OCI-LY1 (cell line): ENCODE measurements at regions not wholly inside any gene's neighbourhood (a gene's known extent, or its start where the extent isn't known, plus 50 kb on each side); places are given as distances from the start of the nearest gene placed in this dataset.

ENCODE experiments used
- H2AFZ ChIP-seq: fragments of 200-600 bp; sonication (generic), shearing (Covaris generic); 2 replicates; pipeline ENCODE4 v1.6.0; 2014; ENCODE audit warnings: antibody characterized with exemption, mild to moderate bottlenecking, low read length
- H3F3A ChIP-seq: fragments of 200-600 bp; sonication (generic), shearing (Covaris generic); 2 replicates; pipeline ENCODE4 v1.6.0; 2014; ENCODE audit warnings: mild to moderate bottlenecking, antibody characterized with exemption, low read length, moderate library complexity; ENCODE audit not compliant: insufficient read depth
- H3K27ac ChIP-seq: fragments of 200-600 bp; sonication (generic); 2 replicates; pipeline ENCODE4 v1.5.1; 2014; ENCODE audit warnings: low read length, mixed run types, mild to moderate bottlenecking, low read depth; ENCODE audit not compliant: poor library complexity, severe bottlenecking
- H3K27me3 ChIP-seq: fragments of 200-600 bp; sonication (generic); 2 replicates; pipeline ENCODE4 v1.6.0; 2014; ENCODE audit warnings: antibody characterized with exemption, mild to moderate bottlenecking, low read length, moderate library complexity; ENCODE audit not compliant: insufficient read depth
- H3K36me3 ChIP-seq: fragments of 200-600 bp; sonication (generic); 2 replicates; pipeline ENCODE4 v1.6.1; 2014; ENCODE audit warnings: mild to moderate bottlenecking, antibody characterized with exemption, low read length, moderate library complexity, mixed read lengths; ENCODE audit not compliant: insufficient read depth
- H3K4me1 ChIP-seq: fragments of 200-600 bp; sonication (generic); 2 replicates; pipeline ENCODE4 v1.5.1; 2014; ENCODE audit warnings: mild to moderate bottlenecking, low read length, moderate library complexity; ENCODE audit not compliant: insufficient read depth, severe bottlenecking
- H3K4me2 ChIP-seq: fragments of 200-600 bp; sonication (generic), shearing (Covaris generic); 2 replicates; pipeline ENCODE4 v1.6.1; 2014; ENCODE audit warnings: low read length
- H3K4me3 ChIP-seq: fragments of 200-600 bp; sonication (generic); 2 replicates; pipeline ENCODE4 v1.5.1; 2014; ENCODE audit warnings: low read length, low read depth, mild to moderate bottlenecking, mixed read lengths; ENCODE audit not compliant: poor library complexity, severe bottlenecking
- H3K79me2 ChIP-seq: fragments of 200-600 bp; shearing (Covaris generic); 2 replicates; pipeline ENCODE4 v1.6.1; 2016; ENCODE audit warnings: mixed run types, low read length, mixed read lengths; ENCODE audit not compliant: insufficient read depth
- H3K9ac ChIP-seq: fragments of 200-600 bp; sonication (generic), shearing (Covaris generic); 2 replicates; pipeline ENCODE4 v1.6.1; 2014; ENCODE audit warnings: mild to moderate bottlenecking, low read length, mixed read lengths
- H3K9me2 ChIP-seq: fragments of 200-600 bp; sonication (generic), shearing (Covaris generic); 2 replicates; pipeline ENCODE4 v1.6.1; 2014; ENCODE audit warnings: low read depth, mild to moderate bottlenecking, low read length, mixed read lengths
- H3K9me3 ChIP-seq: fragments of 200-600 bp; shearing (Covaris generic); 2 replicates; pipeline ENCODE4 v1.6.1; 2014; ENCODE audit warnings: low read length, mixed read lengths
- H4K20me1 ChIP-seq: fragments of 200-600 bp; sonication (generic), shearing (Covaris generic); 2 replicates; pipeline ENCODE4 v1.6.0; 2016; ENCODE audit warnings: mild to moderate bottlenecking, low read length; ENCODE audit not compliant: insufficient read depth
- CTCF ChIP-seq: fragments of 200-600 bp; sonication (generic), shearing (Covaris generic); IDR thresholded peaks from 2 replicates; pipeline ENCODE4 v1.5.1; 2017; ENCODE audit warnings: mild to moderate bottlenecking, antibody characterized with exemption, low read length, moderate library complexity, mixed read lengths
- EZH2 ChIP-seq: fragments of 200-600 bp; sonication (generic), shearing (Covaris generic); IDR thresholded peaks from 2 replicates; pipeline ENCODE4 v1.8.0; 2017; ENCODE audit warnings: borderline replicate concordance, mixed run types, mild to moderate bottlenecking, antibody characterized with exemption, low read length, moderate library complexity, mixed read lengths

- TF ChIP-seq EZH2, result no peak
- TF ChIP-seq CTCF, result no peak
- H3K36me3 ChIP-seq, result no peaks in the 10 kb centered on the region
These were observed 369.8 kb upstream of the PDE4D start for GRCh38 chr5:60263346-60263745.

GRCh38 chr5:60262576-60263295 lies 369.2 kb upstream of the PDE4D start:
- H2AFZ ChIP-seq, result no peak overlapping the region

More at GRCh38 chr5:60263346-60263745, 369.8 kb upstream of the PDE4D start:
- no peak overlapping the region for H2AFZ ChIP-seq
- no peak overlapping the region for H3K4me2 ChIP-seq
- H3K9ac ChIP-seq, result no peak overlapping the region
- H3K4me1 ChIP-seq, result no peaks in the 10 kb centered on the region
- no peaks in the 10 kb centered on the region for H3K9me3 ChIP-seq
- H4K20me1 ChIP-seq, result no peaks in the 10 kb centered on the region
- H3K27me3 ChIP-seq, result no peaks in the 10 kb centered on the region
- H3K27ac ChIP-seq, result no peak overlapping the region
- no peak overlapping the region for H3K4me3 ChIP-seq
- H3K9me2 ChIP-seq, result no peaks in the 10 kb centered on the region
- H3K79me2 ChIP-seq, result no peaks in the 10 kb centered on the region
- H3F3A ChIP-seq, result no peaks in the 10 kb centered on the region

GRCh38 chr5:60261732-60262131 lies 368.2 kb upstream of the PDE4D start:
- no peak overlapping the region for H2AFZ ChIP-seq
- H3K79me2 ChIP-seq, result no peaks in the 10 kb centered on the region
- H3F3A ChIP-seq, result no peaks in the 10 kb centered on the region
- no peaks in the 10 kb centered on the region for H3K27me3 ChIP-seq
- no peak overlapping the region for H3K4me3 ChIP-seq
- no peak overlapping the region for H3K4me2 ChIP-seq
- H3K27ac ChIP-seq, result no peak overlapping the region
- H3K9me2 ChIP-seq, result no peaks in the 10 kb centered on the region
- H3K36me3 ChIP-seq, result no peaks in the 10 kb centered on the region
- H3K9ac ChIP-seq, result no peak overlapping the region
- no peaks in the 10 kb centered on the region for H3K4me1 ChIP-seq
- H3K9me3 ChIP-seq, result no peaks in the 10 kb centered on the region
- no peak for TF ChIP-seq CTCF
- TF ChIP-seq EZH2, result no peak
- no peaks in the 10 kb centered on the region for H4K20me1 ChIP-seq

More at GRCh38 chr5:60262576-60263295, 369.2 kb upstream of the PDE4D start:
- Histone ChIP-seq H3K4me1 (no peaks in the 10 kb centered on the region), H3K9me2 (no peaks in the 10 kb centered on the region), H3K79me2 (no peaks in the 10 kb centered on the region), H3K4me2 (no peak overlapping the region), H3K9ac (no peak overlapping the region), H3K4me3 (no peak overlapping the region), H4K20me1 (no peaks in the 10 kb centered on the region), H3F3A (no peaks in the 10 kb centered on the region), H3K27ac (no peak overlapping the region), H3K9me3 (no peaks in the 10 kb centered on the region), H3K27me3 (no peaks in the 10 kb centered on the region), H3K36me3 (no peaks in the 10 kb centered on the region)
- TF ChIP-seq CTCF (no peak), EZH2 (no peak)
